Suprapubic skin (tissue), 4 donors: ENCODE measurements at regions not wholly inside any gene's neighbourhood (a gene's known extent, or its start where the extent isn't known, plus 50 kb on each side); places are given as distances from the start of the nearest gene placed in this dataset.
"Not testable (repeated sequence)": the region's sequence is repeated elsewhere in the genome, so short reads cannot be mapped to it uniquely, and the experiment has no call there.

Experiments
- DNase-seq, 2 donors: peaks; one replicate each; pipeline ENCODE4 v3.0.0-alpha.2; 2019; ENCODE audit warnings: low spot score in 2 of 2
- H3K27ac ChIP-seq: fragments of 200-600 bp; sonication (generic); one replicate; pipeline ENCODE4 v1.5.1; 2019
- H3K27me3 ChIP-seq: fragments of 200-600 bp; sonication (generic); one replicate; pipeline ENCODE4 v1.5.1; 2019
- H3K36me3 ChIP-seq: fragments of 200-600 bp; sonication (generic); one replicate; pipeline ENCODE4 v1.5.1; 2019
- H3K4me1 ChIP-seq: fragments of 200-600 bp; sonication (generic); one replicate; pipeline ENCODE4 v1.5.1; 2019
- H3K4me3 ChIP-seq: fragments of 200-600 bp; sonication (generic); one replicate; pipeline ENCODE4 v1.5.1; 2019; ENCODE audit warnings: mild to moderate bottlenecking
- H3K9me3 ChIP-seq: fragments of 200-600 bp; sonication (generic); one replicate; pipeline ENCODE4 v1.5.1; 2019
- CTCF ChIP-seq, 2 donors: fragments of 200-600 bp in 1 of 2; fragments of 450-650 bp in 1 of 2; sonication (generic) in 1 of 2; IDR thresholded peaks; one replicate each; pipeline ENCODE4 v1.5.1; 2016 to 2019; ENCODE audit warnings: antibody characterized with exemption in 2 of 2, mild to moderate bottlenecking in 1 of 2, moderate library complexity in 1 of 2
- EP300 ChIP-seq: sonication (generic); formaldehyde crosslinking; IDR thresholded peaks from one replicate; pipeline ENCODE4 v1.6.1; 2017; ENCODE audit warnings: antibody characterized with exemption
- POLR2A ChIP-seq, 2 donors: fragments of 450-650 bp; IDR thresholded peaks; one replicate each; pipeline ENCODE4 v1.6.1; 2017; ENCODE audit warnings: antibody characterized with exemption in 2 of 2, mild to moderate bottlenecking in 2 of 2, moderate library complexity in 2 of 2
- POLR2AphosphoS5 ChIP-seq, 3 donors: sonication (generic); formaldehyde crosslinking; IDR thresholded peaks; one replicate each; pipeline ENCODE4 v1.6.1; 2017; ENCODE audit warnings: antibody characterized with exemption in 3 of 3
- WGBS: methylation state at CpG from one replicate; pipeline ENCODE4 v1.1.5; 2018; 5-methylcytosine and 5-hydroxymethylcytosine counted together

- H3K27ac ChIP-seq, result no peak overlapping the region
- no peak overlapping the region for H3K4me3 ChIP-seq
- no peak for DNase-seq
- no peak for TF ChIP-seq POLR2A (IDR thresholded peaks at IDR 0.05)
- no peak for TF ChIP-seq POLR2AphosphoS5 (IDR thresholded peaks at IDR 0.05)
- no peak for TF ChIP-seq CTCF (IDR thresholded peaks at IDR 0.05)
- no peak for TF ChIP-seq EP300
- H3K4me1 ChIP-seq, result no peaks in the 10 kb centered on the region
- WGBS, result 72% methylated on average over 1 of the region's 1 CpG
- no peaks in the 10 kb centered on the region for H3K36me3 ChIP-seq
- no peaks in the 10 kb centered on the region for H3K9me3 ChIP-seq
- no peaks in the 10 kb centered on the region for H3K27me3 ChIP-seq
Observed at GRCh38 chr12:60724475-60724874, 1128.6 kb downstream of the SLC16A7 start.

- no peak for TF ChIP-seq EP300
- TF ChIP-seq CTCF (IDR thresholded peaks at IDR 0.05), result no peak
- no peak for TF ChIP-seq POLR2A (IDR thresholded peaks at IDR 0.05)
- no peak for TF ChIP-seq POLR2AphosphoS5 (IDR thresholded peaks at IDR 0.05)
- Histone ChIP-seq H3K36me3 (no peaks in the 10 kb centered on the region), H3K27ac (no peak overlapping the region), H3K4me3 (no peak overlapping the region), H3K4me1 (no peaks in the 10 kb centered on the region), H3K27me3 (no peaks in the 10 kb centered on the region), H3K9me3 (no peaks in the 10 kb centered on the region)
- DNase-seq, result no peak
Observed at GRCh38 chr12:60724984-60725383, 1129.2 kb downstream of the SLC16A7 start.

GRCh38 chr12:60752589-60752988 is 1156.8 kb downstream of the SLC16A7 start:
- TF ChIP-seq EP300, result no peak
- TF ChIP-seq POLR2A (IDR thresholded peaks at IDR 0.05), result no peak
- TF ChIP-seq CTCF (IDR thresholded peaks at IDR 0.05), result no peak
- no peak for TF ChIP-seq POLR2AphosphoS5 (IDR thresholded peaks at IDR 0.05)
- H3K27me3 ChIP-seq, result no peaks in the 10 kb centered on the region
- 51% methylated on average over 1 of the region's 1 CpG for WGBS
- H3K4me1 ChIP-seq, result no peaks in the 10 kb centered on the region
- peaks cover 4% of the 10 kb centered on the region for H3K9me3 ChIP-seq
- no peak for DNase-seq
- no peaks in the 10 kb centered on the region for H3K36me3 ChIP-seq
- H3K4me3 ChIP-seq, result no peak overlapping the region
- no peak overlapping the region for H3K27ac ChIP-seq

GRCh38 chr12:60758224-60758623 is 1162.4 kb downstream of the SLC16A7 start:
- Histone ChIP-seq H3K4me1 (no peaks in the 10 kb centered on the region), H3K9me3 (no peaks in the 10 kb centered on the region), H3K27me3 (no peaks in the 10 kb centered on the region), H3K27ac (no peak overlapping the region), H3K4me3 (no peak overlapping the region), H3K36me3 (no peaks in the 10 kb centered on the region)
- no peak for DNase-seq
- WGBS, result 25% methylated on average over 1 of the region's 1 CpG
- no peak for TF ChIP-seq EP300
- no peak for TF ChIP-seq POLR2A (IDR thresholded peaks at IDR 0.05)
- no peak for TF ChIP-seq POLR2AphosphoS5 (IDR thresholded peaks at IDR 0.05)
- TF ChIP-seq CTCF (IDR thresholded peaks at IDR 0.05), result no peak

GRCh38 chr12:60760965-60761364 is 1165.1 kb downstream of the SLC16A7 start:
- no peaks in the 10 kb centered on the region for H3K9me3 ChIP-seq
- TF ChIP-seq CTCF (IDR thresholded peaks at IDR 0.05) (no peak), EP300 (no peak), POLR2AphosphoS5 (IDR thresholded peaks at IDR 0.05) (no peak), POLR2A (IDR thresholded peaks at IDR 0.05) (no peak)
- H3K36me3 ChIP-seq, result no peaks in the 10 kb centered on the region
- H3K4me1 ChIP-seq, result no peaks in the 10 kb centered on the region
- DNase-seq, result no peak
- H3K27me3 ChIP-seq, result no peaks in the 10 kb centered on the region
- no peak overlapping the region for H3K4me3 ChIP-seq
- WGBS, result 77% methylated on average over 1 of the region's 1 CpG
- H3K27ac ChIP-seq, result no peak overlapping the region

- WGBS, result 39% methylated on average over 1 of the region's 1 CpG
- not testable (repeated sequence) for H3K27ac ChIP-seq, H3K9me3 ChIP-seq, H3K4me1 ChIP-seq, H3K27me3 ChIP-seq, DNase-seq, H3K36me3 ChIP-seq, H3K4me3 ChIP-seq
Observed at GRCh38 chr12:60801166-60801565, 1205.3 kb downstream of the SLC16A7 start.
